Stimulated activated naive CD8-positive, alpha-beta T cell treated with anti-CD3 and anti-CD28 coated beads, Interleukin-15, amount 100 ng/mL, for 72 hours (primary cell): ENCODE measurements at regions not wholly inside any gene's neighbourhood (a gene's known extent, or its start where the extent isn't known, plus 50 kb on each side); places are given as distances from the start of the nearest gene placed in this dataset.
"Not testable (repeated sequence)": the region's sequence is repeated elsewhere in the genome, so short reads cannot be mapped to it uniquely, and the experiment has no call there.

ENCODE experiments used
- ATAC-seq: fragments of 150-1000 bp; cut with Tn5 transposase; 2 replicates; pipeline ENCODE4 v1.10.0; 2021; ENCODE audit warnings: mild to moderate bottlenecking, moderate library complexity
- DNase-seq, 2 donors: peaks; one replicate each; pipeline ENCODE4 v3.0.0; 2021 to 2022
- H3K27ac Mint-ChIP-seq, 2 donors: one replicate each; pipeline ENCODE4 v1.8.0; 2022; ENCODE audit warnings: mild to moderate bottlenecking in 2 of 2, mixed read lengths in 2 of 2, moderate library complexity in 2 of 2
- H3K27me3 Mint-ChIP-seq: one replicate; pipeline ENCODE4 v1.8.0; 2022; ENCODE audit warnings: mixed read lengths
- H3K4me1 Mint-ChIP-seq: one replicate; pipeline ENCODE4 v1.8.0; 2022; ENCODE audit warnings: mild to moderate bottlenecking, mixed read lengths
- H3K4me3 Mint-ChIP-seq, 2 donors: one replicate each; pipeline ENCODE4 v1.8.0; 2022; ENCODE audit warnings: mild to moderate bottlenecking in 2 of 2, mixed read lengths in 2 of 2, moderate library complexity in 1 of 2
- H3K9me3 Mint-ChIP-seq, 2 donors: one replicate each; pipeline ENCODE4 v1.8.0; 2022; ENCODE audit warnings: mixed read lengths in 2 of 2

- H3K4me3 Mint-ChIP-seq: no peak overlapping the region
- no peaks in the 10 kb centered on the region for H3K4me1 Mint-ChIP-seq
- H3K9me3 Mint-ChIP-seq: no peaks in the 10 kb centered on the region
- no peaks in the 10 kb centered on the region for H3K27me3 Mint-ChIP-seq
- ATAC-seq: no peak
- no peak overlapping the region for H3K27ac Mint-ChIP-seq
- no peak for DNase-seq
Measured at GRCh38 chr4:52431410-52431809, 227.7 kb downstream of the USP46 start.

GRCh38 chr4:52431869-52432268 lies 227.2 kb downstream of the USP46 start:
- no peaks in the 10 kb centered on the region for H3K4me1 Mint-ChIP-seq
- no peak overlapping the region for H3K27ac Mint-ChIP-seq
- no peak for ATAC-seq
- no peaks in the 10 kb centered on the region for H3K9me3 Mint-ChIP-seq
- H3K4me3 Mint-ChIP-seq: no peak overlapping the region
- no peaks in the 10 kb centered on the region for H3K27me3 Mint-ChIP-seq
- DNase-seq: no peak

GRCh38 chr4:52442524-52442923 lies 216.6 kb downstream of the USP46 start:
- ATAC-seq, DNase-seq, H3K4me1 Mint-ChIP-seq, H3K27ac Mint-ChIP-seq, H3K4me3 Mint-ChIP-seq: not testable (repeated sequence)
- peaks cover 7 to 19% of the 10 kb centered on the region in 2 donors for H3K9me3 Mint-ChIP-seq
- H3K27me3 Mint-ChIP-seq: peaks cover 15% of the 10 kb centered on the region

- no peaks in the 10 kb centered on the region for H3K4me1 Mint-ChIP-seq
Measured at GRCh38 chr4:52472444-52472843, 186.7 kb downstream of the USP46 start.

GRCh38 chr4:52477191-52477780 lies 181.8 kb downstream of the USP46 start:
- Mint-ChIP-seq H3K27ac (no peak overlapping the region), H3K9me3 (no peaks in the 10 kb centered on the region), H3K4me1 (no peaks in the 10 kb centered on the region), H3K4me3 (no peak overlapping the region), H3K27me3 (peaks cover 6% of the 10 kb centered on the region)
- DNase-seq (no peak), ATAC-seq (no peak)

More at GRCh38 chr4:52472444-52472843, 186.7 kb downstream of the USP46 start:
- Mint-ChIP-seq H3K27me3 (peaks cover 6% of the 10 kb centered on the region), H3K9me3 (no peaks in the 10 kb centered on the region), H3K4me3 (no peak overlapping the region), H3K27ac (no peak overlapping the region)
- DNase-seq (no peak), ATAC-seq (no peak)

- Mint-ChIP-seq H3K27ac (no peak overlapping the region), H3K4me1 (no peaks in the 10 kb centered on the region), H3K4me3 (no peak overlapping the region), H3K27me3 (peaks cover 12% of the 10 kb centered on the region), H3K9me3 (no peaks in the 10 kb centered on the region)
- DNase-seq (no peak), ATAC-seq (no peak)
Measured at GRCh38 chr4:52483186-52483890, 175.8 kb downstream of the USP46 start.

- Mint-ChIP-seq H3K4me3 (no peak overlapping the region), H3K4me1 (no peaks in the 10 kb centered on the region), H3K27me3 (no peaks in the 10 kb centered on the region), H3K9me3 (no peaks in the 10 kb centered on the region), H3K27ac (no peak overlapping the region)
- ATAC-seq (no peak), DNase-seq (no peak)
Measured at GRCh38 chr4:52507774-52508173, 151.3 kb downstream of the USP46 start.

GRCh38 chr4:52510939-52511565 lies 148.0 kb downstream of the USP46 start:
- DNase-seq: no peak
- no peak overlapping the region for H3K4me3 Mint-ChIP-seq
- no peaks in the 10 kb centered on the region for H3K4me1 Mint-ChIP-seq

GRCh38 chr4:52511825-52512224 lies 147.3 kb downstream of the USP46 start:
- no peaks in the 10 kb centered on the region for H3K4me1 Mint-ChIP-seq
- DNase-seq (no peak), ATAC-seq (no peak)
- no peaks in the 10 kb centered on the region for H3K9me3 Mint-ChIP-seq
- H3K4me3 Mint-ChIP-seq: no peak overlapping the region
- H3K27me3 Mint-ChIP-seq: no peaks in the 10 kb centered on the region
- no peak overlapping the region for H3K27ac Mint-ChIP-seq

More at GRCh38 chr4:52510939-52511565, 148.0 kb downstream of the USP46 start:
- Mint-ChIP-seq H3K27ac (no peak overlapping the region), H3K9me3 (no peaks in the 10 kb centered on the region), H3K27me3 (no peaks in the 10 kb centered on the region)
- ATAC-seq: no peak

- Mint-ChIP-seq H3K27ac (no peak overlapping the region), H3K9me3 (no peaks in the 10 kb centered on the region), H3K4me1 (no peaks in the 10 kb centered on the region), H3K4me3 (no peak overlapping the region), H3K27me3 (no peaks in the 10 kb centered on the region)
- ATAC-seq (no peak), DNase-seq (no peak)
Measured at GRCh38 chr4:52512291-52512690, 146.8 kb downstream of the USP46 start.

- H3K4me3 Mint-ChIP-seq, ATAC-seq, H3K4me1 Mint-ChIP-seq, H3K9me3 Mint-ChIP-seq, DNase-seq, H3K27ac Mint-ChIP-seq: not testable (repeated sequence)
- H3K27me3 Mint-ChIP-seq: peaks cover 35% of the 10 kb centered on the region
Measured at GRCh38 chr4:52522093-52522492, 137.0 kb downstream of the USP46 start.

- H3K4me3 Mint-ChIP-seq: no peak overlapping the region
Measured at GRCh38 chr4:52529983-52530382, 129.1 kb downstream of the USP46 start.

GRCh38 chr4:52535793-52536192 lies 123.3 kb downstream of the USP46 start:
- H3K4me1 Mint-ChIP-seq: no peaks in the 10 kb centered on the region

More at GRCh38 chr4:52529983-52530382, 129.1 kb downstream of the USP46 start:
- Mint-ChIP-seq H3K4me1 (no peaks in the 10 kb centered on the region), H3K27ac (no peak overlapping the region), H3K27me3 (peaks cover 10% of the 10 kb centered on the region), H3K9me3 (peaks cover 3 to 4% of the 10 kb centered on the region in 2 donors)
- no peak for DNase-seq
- no peak for ATAC-seq

More at GRCh38 chr4:52535793-52536192, 123.3 kb downstream of the USP46 start:
- Mint-ChIP-seq H3K9me3 (peaks cover 4 to 9% of the 10 kb centered on the region in 2 donors), H3K27ac (no peak overlapping the region), H3K4me3 (no peak overlapping the region), H3K27me3 (no peaks in the 10 kb centered on the region)
- DNase-seq (no peak), ATAC-seq (no peak)
